Keratinocyte (primary cell): ENCODE measurements at regions not wholly inside any gene's neighbourhood (a gene's known extent, or its start where the extent isn't known, plus 50 kb on each side); places are given as distances from the start of the nearest gene placed in this dataset.

Experiments
- CTCF ChIP-seq, 3 experiments: IDR thresholded peaks in 1 of 3; conservative IDR thresholded peaks in 1 of 3; optimal IDR thresholded peaks in 1 of 3; 2 replicates in 2 of 3; 3 replicates in 1 of 3; pipeline versions ENCODE3 to v1.5.1; 2011; ENCODE audit warnings: low read length in 3 of 3, mild to moderate bottlenecking in 3 of 3, moderate library complexity in 2 of 3, control low read depth in 1 of 3, inconsistent platforms in 1 of 3; ENCODE audit not compliant: insufficient read depth in 2 of 3; ENCODE audit errors: extremely low read depth in 1 of 3
- EZH2 ChIP-seq: IDR thresholded peaks from one replicate; pipeline ENCODE4 v1.6.1; 2012; ENCODE audit warnings: inconsistent platforms, mild to moderate bottlenecking, low read length, moderate library complexity

DNA sequence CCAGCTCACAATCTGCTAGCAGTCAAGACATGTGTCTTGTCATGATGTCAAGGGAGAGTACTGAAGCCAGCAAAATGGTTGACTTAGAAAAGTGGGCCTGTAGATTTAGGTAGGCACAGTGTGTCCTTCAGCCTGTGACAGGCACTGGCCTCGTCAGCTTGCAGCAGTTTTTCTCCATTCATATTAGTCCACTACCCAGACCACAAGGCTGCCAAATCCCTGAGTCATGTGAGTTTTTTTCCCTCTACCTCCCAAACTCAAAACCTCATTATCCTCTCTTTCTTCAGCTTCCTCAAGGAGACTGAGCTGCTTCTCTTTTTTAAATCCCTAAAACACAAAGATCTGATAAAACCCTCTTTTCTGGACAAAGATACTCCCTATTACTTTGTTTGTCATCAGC lies 102.6 kb upstream of the HS3ST3A1 start:
- no peak for TF ChIP-seq CTCF (optimal IDR thresholded peaks at IDR 0.05 in 1 of 3, IDR thresholded peaks at IDR 0.05 in 1 of 3, conservative IDR thresholded peaks at IDR 0.05 in 1 of 3; ENCODE audit: extremely low read depth in 1 of 3, insufficient read depth in 2 of 3, low read length in 3 of 3)
- no peak for TF ChIP-seq EZH2
